OCI-LY3 (cell line): ENCODE measurements at regions not wholly inside any gene's neighbourhood (a gene's known extent, or its start where the extent isn't known, plus 50 kb on each side); places are given as distances from the start of the nearest gene placed in this dataset.

Experiments
- CTCF ChIP-seq: fragments of 200-600, 300-600 bp; sonication (generic); IDR thresholded peaks from 2 replicates; pipeline ENCODE4 v1.5.1; 2014; ENCODE audit warnings: antibody characterized with exemption, low read length, low read depth
- EZH2phosphoT487 ChIP-seq: fragments of 200-600 bp; shearing (Covaris generic); IDR thresholded peaks from 2 replicates; pipeline ENCODE4 v1.6.1; 2018; ENCODE audit warnings: antibody characterized with exemption, mixed run types, low read depth

- no peak for TF ChIP-seq CTCF
- no peak for TF ChIP-seq EZH2phosphoT487
Observed at GRCh38 chrX:10926404-10926803, 184.7 kb upstream of the HCCS start.
